Breast epithelium (tissue), 3 donors: ENCODE measurements at regions not wholly inside any gene's neighbourhood (a gene's known extent, or its start where the extent isn't known, plus 50 kb on each side); places are given as distances from the start of the nearest gene placed in this dataset.

Source experiments
- CTCF ChIP-seq, 3 donors: fragments of 450-650 bp; IDR thresholded peaks; one replicate each; pipeline ENCODE4 v1.5.1; 2016 to 2017; ENCODE audit warnings: antibody characterized with exemption in 3 of 3, mild to moderate bottlenecking in 3 of 3, moderate library complexity in 3 of 3
- POLR2A ChIP-seq: fragments of 450-650 bp; IDR thresholded peaks from one replicate; pipeline ENCODE4 v1.6.1; 2016; ENCODE audit warnings: antibody characterized with exemption, mild to moderate bottlenecking, moderate library complexity
- POLR2AphosphoS5 ChIP-seq, 3 donors: sonication (generic); formaldehyde crosslinking; IDR thresholded peaks; one replicate each; pipeline ENCODE4 v1.6.1; 2017; ENCODE audit warnings: antibody characterized with exemption in 3 of 3

DNA sequence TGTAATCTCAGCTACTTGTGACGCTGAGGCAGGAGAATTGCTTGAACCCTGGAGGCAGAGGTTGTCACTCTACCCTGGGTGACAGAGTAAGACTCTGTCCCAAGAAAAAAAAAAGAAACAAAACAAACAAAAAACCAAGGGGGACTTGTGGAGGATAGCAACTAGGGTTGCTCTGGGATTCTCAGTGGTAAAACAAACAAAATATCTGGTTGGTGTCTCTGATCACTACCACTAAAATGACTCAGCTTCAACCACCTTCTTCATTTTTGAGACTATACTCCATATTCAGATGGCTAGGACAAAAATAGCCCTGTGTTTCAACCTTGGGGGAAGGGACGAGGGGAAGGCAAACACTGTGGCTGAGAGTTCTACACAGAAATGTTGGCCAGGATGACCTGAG is 110.3 kb downstream of the ARRDC3 start:
- TF ChIP-seq POLR2A: no peak
- TF ChIP-seq POLR2AphosphoS5 (IDR thresholded peaks at IDR 0.05): no peak
- no peak for TF ChIP-seq CTCF (IDR thresholded peaks at IDR 0.05)
